A673 (cell line): ENCODE measurements at regions not wholly inside any gene's neighbourhood (a gene's known extent, or its start where the extent isn't known, plus 50 kb on each side); places are given as distances from the start of the nearest gene placed in this dataset.

Experiments used
- BruUV-seq: library from RNA; stranded (reverse); fragments of 400-500 nt; replicated peaks from 2 replicates; lab custom pipeline; 2021; lab: Mats Ljungman, UMichigan
- CTCF ChIA-PET: fragments of 300-600 bp; sonication (Branson Sonifier 250); formaldehyde crosslinking; loops from one replicate; lab custom pipeline; 2022; ENCODE audit warnings: antibody characterized with exemption; lab: Charles Lee
- POLR2A ChIA-PET: fragments of 300-600 bp; sonication (Branson Sonifier 250); formaldehyde crosslinking; loops from one replicate; lab custom pipeline; 2022; ENCODE audit warnings: antibody characterized with exemption; ENCODE audit not compliant: low non-redundant PET; lab: Charles Lee
- DNase-seq: peaks from one replicate; pipeline ENCODE4 v3.0.0-alpha.2; 2015; ENCODE audit warnings: low spot score
- H3K27ac ChIP-seq: fragments of 200-600 bp; sonication (generic); 2 replicates; pipeline ENCODE4 v1.5.1; 2016; ENCODE audit warnings: mixed run types, low read depth, mild to moderate bottlenecking, mixed read lengths, antibody characterized with exemption, low read length; ENCODE audit not compliant: poor library complexity, severe bottlenecking
- H3K27me3 ChIP-seq: fragments of 200-600 bp; sonication (generic); replicated peaks from 2 replicates; pipeline ENCODE4 v1.6.1; 2017; ENCODE audit warnings: mixed run types, low read depth, mild to moderate bottlenecking, mixed read lengths, antibody characterized with exemption, low read length; ENCODE audit not compliant: insufficient read depth, poor library complexity
- H3K36me3 ChIP-seq: fragments of 200-600 bp; sonication (generic); 2 replicates; pipeline ENCODE4 v1.6.1; 2016; ENCODE audit warnings: mixed run types, mild to moderate bottlenecking, mixed read lengths, antibody characterized with exemption, low read length; ENCODE audit not compliant: insufficient read depth, poor library complexity, severe bottlenecking
- H3K4me1 ChIP-seq: fragments of 200-600 bp; sonication (generic); 2 replicates; pipeline ENCODE4 v1.6.1; 2017; ENCODE audit warnings: mixed run types, mild to moderate bottlenecking, mixed read lengths, antibody characterized with exemption, low read length; ENCODE audit not compliant: insufficient read depth, poor library complexity, severe bottlenecking
- H3K4me3 ChIP-seq: fragments of 200-600 bp; sonication (generic); 2 replicates; pipeline ENCODE4 v1.5.1; 2016; ENCODE audit warnings: low read depth, mixed run types, mild to moderate bottlenecking, mixed read lengths, low read length; ENCODE audit not compliant: poor library complexity, severe bottlenecking
- H3K9me3 ChIP-seq: fragments of 200-600 bp; sonication (generic); 2 replicates; pipeline ENCODE4 v1.6.1; 2016; ENCODE audit warnings: mixed run types, low read depth, mild to moderate bottlenecking, mixed read lengths, antibody characterized with exemption, low read length; ENCODE audit not compliant: poor library complexity, severe bottlenecking
- CTCF ChIP-seq: fragments of 300-800, 200-600 bp; sonication (generic); conservative IDR thresholded peaks from 2 replicates; pipeline ENCODE4 v1.5.1; 2017; ENCODE audit warnings: low read depth, mild to moderate bottlenecking, antibody characterized with exemption, low read length, moderate library complexity, mixed read lengths
- EZH2 ChIP-seq: fragments of 200-600 bp; sonication (generic); IDR thresholded peaks from 2 replicates; pipeline ENCODE4 v1.6.1; 2017; ENCODE audit warnings: borderline replicate concordance, low read depth, mild to moderate bottlenecking, mixed read lengths, antibody characterized with exemption, low read length; ENCODE audit not compliant: poor library complexity, severe bottlenecking
- intact Hi-C: fragments of 100-400 bp; cut with micrococcal nuclease; formaldehyde crosslinking; loops from one replicate; pipeline ENCODE4 v1.10.0; 2022; ENCODE audit not compliant: unreplicated experiment

- no peaks in the 10 kb centered on the region for H3K27me3 ChIP-seq
These were observed 121.7 kb upstream of the MDM1 start for GRCh38 chr12:68453876-68454275.

GRCh38 chr12:68454892-68455291 is 122.7 kb upstream of the MDM1 start:
- no TSS peak for BruUV-seq
- ChIA-PET POLR2A (no interaction called here), CTCF (no interaction called here)
- no peak for TF ChIP-seq CTCF
- TF ChIP-seq EZH2, result no peak
- H3K27ac ChIP-seq, result peak overlapping the region; percentile 28
- peaks cover 49% of the 10 kb centered on the region for H3K4me1 ChIP-seq
- peak; percentile 33 for DNase-seq
- H3K27me3 ChIP-seq, result no peaks in the 10 kb centered on the region
- H3K9me3 ChIP-seq, result no peaks in the 10 kb centered on the region
- no peaks in the 10 kb centered on the region for H3K36me3 ChIP-seq
- intact Hi-C loops, result no loop called here
- H3K4me3 ChIP-seq, result no peak overlapping the region

More at GRCh38 chr12:68453876-68454275, 121.7 kb upstream of the MDM1 start:
- no peak overlapping the region for H3K27ac ChIP-seq
- TF ChIP-seq EZH2, result no peak
- TF ChIP-seq CTCF, result no peak
- intact Hi-C loops, result no loop called here
- CTCF ChIA-PET, result no interaction called here
- H3K9me3 ChIP-seq, result no peaks in the 10 kb centered on the region
- no peaks in the 10 kb centered on the region for H3K36me3 ChIP-seq
- DNase-seq, result no peak
- H3K4me1 ChIP-seq, result peaks cover 49% of the 10 kb centered on the region
- no peak overlapping the region for H3K4me3 ChIP-seq
- POLR2A ChIA-PET, result no interaction called here
- no TSS peak for BruUV-seq

GRCh38 chr12:68455691-68456345 is 123.7 kb upstream of the MDM1 start:
- no peaks in the 10 kb centered on the region for H3K27me3 ChIP-seq
- intact Hi-C loops, result no loop called here
- ChIA-PET POLR2A (no interaction called here), CTCF (interaction anchor here (0.5 kb wide), 1 partner anchor 106 kb away, joined by 11 read pairs; no protein-coding TSS in a partner anchor)
- TF ChIP-seq EZH2 (no peak), CTCF (no peak)
- DNase-seq, result peak; percentile 79
- peaks cover 46% of the 10 kb centered on the region for H3K4me1 ChIP-seq
- no peak overlapping the region for H3K4me3 ChIP-seq
- no peaks in the 10 kb centered on the region for H3K36me3 ChIP-seq
- no TSS peak for BruUV-seq
- no peaks in the 10 kb centered on the region for H3K9me3 ChIP-seq
- peak overlapping the region; percentile 28 for H3K27ac ChIP-seq
